HEK293 (cell line): ENCODE measurements at regions not wholly inside any gene's neighbourhood (a gene's known extent, or its start where the extent isn't known, plus 50 kb on each side); places are given as distances from the start of the nearest gene placed in this dataset.

Experiments used
- CTCF ChIA-PET: fragments of 350-600 bp; formaldehyde crosslinking; extraction: SDS; loops from one replicate; lab custom pipeline; 2021; ENCODE audit warnings: antibody characterized with exemption; lab: Yijun Ruan, JAX
- POLR2A ChIA-PET: fragments of 300-600 bp; formaldehyde crosslinking; extraction: SDS; loops from one replicate; lab custom pipeline; 2020; ENCODE audit warnings: antibody characterized with exemption, inconsistent platforms; lab: Yijun Ruan, JAX
- H3K27ac ChIP-seq: fragments of 200-500 bp; sonication (Bioruptor generic); 2 replicates; pipeline ENCODE4 v1.5.1; 2014; ENCODE audit warnings: low read depth, low read length, control low read depth, inconsistent platforms; ENCODE audit errors: extremely low read depth
- H3K36me3 ChIP-seq, 2 experiments: fragments of 200-500 bp in 1 of 2; sonication (Bioruptor generic) in 1 of 2; 1 replicate in 1 of 2; 2 replicates in 1 of 2; pipeline ENCODE4 v1.5.1; 2014 to 2017; ENCODE audit warnings: inconsistent platforms in 2 of 2, low read length in 2 of 2; ENCODE audit not compliant: control insufficient read depth in 2 of 2, insufficient read depth in 1 of 2
- H3K4me1 ChIP-seq: fragments of 200-500 bp; sonication (Bioruptor generic); 2 replicates; pipeline ENCODE4 v1.5.1; 2014; ENCODE audit warnings: mild to moderate bottlenecking, low read length, inconsistent platforms; ENCODE audit not compliant: control insufficient read depth, insufficient read depth
- H3K4me3 ChIP-seq: 2 replicates; pipeline ENCODE4 v1.5.1; 2011; ENCODE audit warnings: low read depth, mild to moderate bottlenecking, control low read depth, low read length, moderate library complexity
- H3K9me3 ChIP-seq: fragments of 200-500 bp; sonication (Bioruptor generic); 2 replicates; pipeline ENCODE4 v1.5.1; 2014; ENCODE audit warnings: low read depth, low read length, inconsistent platforms; ENCODE audit not compliant: control insufficient read depth, insufficient read depth
- FEZF1 ChIP-seq: fragments of 450-650 bp; formaldehyde crosslinking; IDR thresholded peaks from 2 replicates; pipeline ENCODE4 v1.5.1; 2016; ENCODE audit warnings: missing biosample characterization, missing genetic modification characterization
- KLF9 ChIP-seq: fragments of 450-650 bp; formaldehyde crosslinking; IDR thresholded peaks from 2 replicates; pipeline ENCODE4 v1.5.1; 2016; ENCODE audit warnings: missing biosample characterization, missing genetic modification characterization, low read depth
- REPIN1 ChIP-seq: fragments of 450-650 bp; formaldehyde crosslinking; IDR thresholded peaks from 2 replicates; pipeline ENCODE4 v1.5.1; 2017; ENCODE audit warnings: missing biosample characterization, missing genetic modification characterization, low read depth
- SCRT1 ChIP-seq: fragments of 450-650 bp; formaldehyde crosslinking; IDR thresholded peaks from 2 replicates; pipeline ENCODE4 v1.5.1; 2016; ENCODE audit warnings: missing biosample characterization, missing genetic modification characterization, borderline replicate concordance
- TCF7L2 ChIP-seq: IDR thresholded peaks from 2 replicates; pipeline ENCODE4 v1.6.1; 2011; ENCODE audit warnings: low read depth, mild to moderate bottlenecking, inconsistent platforms, low read length, moderate library complexity, borderline replicate concordance
- TRIM28 ChIP-seq: IDR thresholded peaks from 2 replicates; pipeline ENCODE4 v1.6.1; 2011; ENCODE audit warnings: low read length, control low read depth, borderline replicate concordance
- ZBTB21 ChIP-seq: fragments of 450-650 bp; formaldehyde crosslinking; IDR thresholded peaks from 2 replicates; pipeline ENCODE4 v1.5.1; 2017; ENCODE audit warnings: missing biosample characterization, missing genetic modification characterization
- ZFHX2 ChIP-seq: fragments of 450-650 bp; formaldehyde crosslinking; conservative IDR thresholded peaks from 2 replicates; pipeline ENCODE4 v1.5.1; 2016; ENCODE audit warnings: missing biosample characterization, missing genetic modification characterization
- ZNF155 ChIP-seq: fragments of 450-650 bp; formaldehyde crosslinking; IDR thresholded peaks from 2 replicates; pipeline ENCODE4 v1.5.1; 2016; ENCODE audit warnings: missing biosample characterization, missing genetic modification characterization
- ZNF175 ChIP-seq: fragments of 450-650 bp; formaldehyde crosslinking; IDR thresholded peaks from 2 replicates; pipeline ENCODE4 v1.5.1; 2016; ENCODE audit warnings: missing biosample characterization, missing genetic modification characterization
- ZNF221 ChIP-seq: fragments of 450-650 bp; formaldehyde crosslinking; IDR thresholded peaks from 2 replicates; pipeline ENCODE4 v1.5.1; 2017; ENCODE audit warnings: missing biosample characterization, missing genetic modification characterization, borderline replicate concordance
- ZNF23 ChIP-seq: fragments of 450-650 bp; formaldehyde crosslinking; IDR thresholded peaks from 2 replicates; pipeline ENCODE4 v1.5.1; 2016; ENCODE audit warnings: missing biosample characterization, missing genetic modification characterization, borderline replicate concordance
- ZNF311 ChIP-seq: fragments of 450-650 bp; formaldehyde crosslinking; IDR thresholded peaks from 2 replicates; pipeline ENCODE4 v1.5.1; 2017; ENCODE audit warnings: missing biosample characterization, missing genetic modification characterization, borderline replicate concordance
- ZNF416 ChIP-seq: fragments of 450-650 bp; formaldehyde crosslinking; IDR thresholded peaks from 2 replicates; pipeline ENCODE4 v1.5.1; 2016; ENCODE audit warnings: missing biosample characterization, missing genetic modification characterization
- ZNF473 ChIP-seq: fragments of 450-650 bp; formaldehyde crosslinking; IDR thresholded peaks from 2 replicates; pipeline ENCODE4 v1.5.1; 2017; ENCODE audit warnings: missing biosample characterization, missing genetic modification characterization
- ZNF48 ChIP-seq: fragments of 450-650 bp; formaldehyde crosslinking; IDR thresholded peaks from 2 replicates; pipeline ENCODE4 v1.5.1; 2016; ENCODE audit warnings: missing biosample characterization, missing genetic modification characterization
- ZNF501 ChIP-seq: fragments of 450-650 bp; formaldehyde crosslinking; IDR thresholded peaks from 2 replicates; pipeline ENCODE4 v1.5.1; 2016; ENCODE audit warnings: missing biosample characterization, missing genetic modification characterization
- ZNF518A ChIP-seq: fragments of 450-650 bp; formaldehyde crosslinking; conservative IDR thresholded peaks from 2 replicates; pipeline ENCODE4 v1.5.1; 2016; ENCODE audit warnings: low read depth, missing biosample characterization, missing genetic modification characterization
- ZNF544 ChIP-seq: fragments of 450-650 bp; formaldehyde crosslinking; IDR thresholded peaks from 2 replicates; pipeline ENCODE4 v1.5.0; 2017; ENCODE audit warnings: missing biosample characterization, missing genetic modification characterization
- ZNF549 ChIP-seq: fragments of 450-650 bp; IDR thresholded peaks from 2 replicates; pipeline ENCODE4 v1.5.1; 2018; ENCODE audit warnings: missing biosample characterization, missing genetic modification characterization, mild to moderate bottlenecking, inconsistent platforms, moderate library complexity
- ZNF621 ChIP-seq: fragments of 450-650 bp; formaldehyde crosslinking; IDR thresholded peaks from 2 replicates; pipeline ENCODE4 v1.5.1; 2017; ENCODE audit warnings: missing biosample characterization, missing genetic modification characterization
- ZNF707 ChIP-seq: fragments of 450-650 bp; formaldehyde crosslinking; IDR thresholded peaks from 2 replicates; pipeline ENCODE4 v1.5.1; 2016; ENCODE audit warnings: missing biosample characterization, missing genetic modification characterization
- ZNF76 ChIP-seq: fragments of 450-650 bp; formaldehyde crosslinking; IDR thresholded peaks from 2 replicates; pipeline ENCODE4; 2016; ENCODE audit warnings: low read depth, missing biosample characterization, missing genetic modification characterization, borderline replicate concordance
- ZSCAN23 ChIP-seq: fragments of 450-650 bp; formaldehyde crosslinking; IDR thresholded peaks from 2 replicates; pipeline ENCODE4 v1.5.1; 2016; ENCODE audit warnings: missing biosample characterization, missing genetic modification characterization
- TF ChIP-seq, protein P1 (sequence below): fragments of 450-650 bp; formaldehyde crosslinking; IDR thresholded peaks from 2 replicates; pipeline ENCODE4 v1.5.0; 2017; ENCODE audit warnings: missing biosample characterization, missing genetic modification characterization, borderline replicate concordance
- TF ChIP-seq, protein P2 (sequence below): fragments of 450-650 bp; formaldehyde crosslinking; IDR thresholded peaks from 2 replicates; pipeline ENCODE4 v1.5.1; 2016; ENCODE audit warnings: missing biosample characterization, missing genetic modification characterization, low read depth
- TF ChIP-seq, protein P3 (sequence below): fragments of 450-650 bp; formaldehyde crosslinking; IDR thresholded peaks from 2 replicates; pipeline ENCODE4 v1.5.1; 2016; ENCODE audit warnings: missing biosample characterization, missing genetic modification characterization

DNA sequence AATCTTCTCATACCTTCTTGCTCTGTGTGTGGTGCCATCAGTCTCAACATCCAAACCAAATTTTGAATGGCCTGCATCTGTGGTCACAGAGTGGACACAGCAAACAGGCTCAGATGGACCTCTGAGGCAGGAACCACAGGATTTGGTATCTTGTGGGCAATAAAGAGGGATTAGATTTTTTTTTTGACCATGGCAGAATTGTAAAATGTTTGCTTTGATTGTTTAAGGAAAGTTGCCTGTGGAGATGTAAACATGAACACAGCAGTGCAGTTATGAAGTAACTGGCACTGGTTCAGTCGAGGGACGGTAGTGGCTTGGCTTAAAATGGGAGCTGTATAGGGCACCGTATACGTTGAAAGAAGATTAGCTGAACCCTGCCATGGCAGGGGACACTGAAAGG is 464.7 kb downstream of the SH2D4B start:
- Histone ChIP-seq H3K9me3 (no peaks in the 10 kb centered on the region), H3K27ac (no peak overlapping the region), H3K4me1 (no peaks in the 10 kb centered on the region), H3K4me3 (no peak overlapping the region), H3K36me3 (no peaks in the 10 kb centered on the region)
- CTCF ChIA-PET: no interaction called here
- TF ChIP-seq, protein P1, sequence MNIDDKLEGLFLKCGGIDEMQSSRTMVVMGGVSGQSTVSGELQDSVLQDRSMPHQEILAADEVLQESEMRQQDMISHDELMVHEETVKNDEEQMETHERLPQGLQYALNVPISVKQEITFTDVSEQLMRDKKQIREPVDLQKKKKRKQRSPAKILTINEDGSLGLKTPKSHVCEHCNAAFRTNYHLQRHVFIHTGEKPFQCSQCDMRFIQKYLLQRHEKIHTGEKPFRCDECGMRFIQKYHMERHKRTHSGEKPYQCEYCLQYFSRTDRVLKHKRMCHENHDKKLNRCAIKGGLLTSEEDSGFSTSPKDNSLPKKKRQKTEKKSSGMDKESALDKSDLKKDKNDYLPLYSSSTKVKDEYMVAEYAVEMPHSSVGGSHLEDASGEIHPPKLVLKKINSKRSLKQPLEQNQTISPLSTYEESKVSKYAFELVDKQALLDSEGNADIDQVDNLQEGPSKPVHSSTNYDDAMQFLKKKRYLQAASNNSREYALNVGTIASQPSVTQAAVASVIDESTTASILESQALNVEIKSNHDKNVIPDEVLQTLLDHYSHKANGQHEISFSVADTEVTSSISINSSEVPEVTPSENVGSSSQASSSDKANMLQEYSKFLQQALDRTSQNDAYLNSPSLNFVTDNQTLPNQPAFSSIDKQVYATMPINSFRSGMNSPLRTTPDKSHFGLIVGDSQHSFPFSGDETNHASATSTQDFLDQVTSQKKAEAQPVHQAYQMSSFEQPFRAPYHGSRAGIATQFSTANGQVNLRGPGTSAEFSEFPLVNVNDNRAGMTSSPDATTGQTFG (tag by site-specific recombination): no peak
- TF ChIP-seq ZNF48 (tag by site-specific recombination) (no peak), ZNF518A (no peak), ZNF621 (tag by site-specific recombination) (no peak), REPIN1 (no peak), ZBTB21 (tag by site-specific recombination) (no peak), FEZF1 (no peak), ZSCAN23 (no peak), TCF7L2 (no peak), KLF9 (tag by site-specific recombination) (no peak), ZNF155 (tag by site-specific recombination) (no peak), ZNF23 (tag by site-specific recombination) (no peak)
- TF ChIP-seq, protein P2, sequence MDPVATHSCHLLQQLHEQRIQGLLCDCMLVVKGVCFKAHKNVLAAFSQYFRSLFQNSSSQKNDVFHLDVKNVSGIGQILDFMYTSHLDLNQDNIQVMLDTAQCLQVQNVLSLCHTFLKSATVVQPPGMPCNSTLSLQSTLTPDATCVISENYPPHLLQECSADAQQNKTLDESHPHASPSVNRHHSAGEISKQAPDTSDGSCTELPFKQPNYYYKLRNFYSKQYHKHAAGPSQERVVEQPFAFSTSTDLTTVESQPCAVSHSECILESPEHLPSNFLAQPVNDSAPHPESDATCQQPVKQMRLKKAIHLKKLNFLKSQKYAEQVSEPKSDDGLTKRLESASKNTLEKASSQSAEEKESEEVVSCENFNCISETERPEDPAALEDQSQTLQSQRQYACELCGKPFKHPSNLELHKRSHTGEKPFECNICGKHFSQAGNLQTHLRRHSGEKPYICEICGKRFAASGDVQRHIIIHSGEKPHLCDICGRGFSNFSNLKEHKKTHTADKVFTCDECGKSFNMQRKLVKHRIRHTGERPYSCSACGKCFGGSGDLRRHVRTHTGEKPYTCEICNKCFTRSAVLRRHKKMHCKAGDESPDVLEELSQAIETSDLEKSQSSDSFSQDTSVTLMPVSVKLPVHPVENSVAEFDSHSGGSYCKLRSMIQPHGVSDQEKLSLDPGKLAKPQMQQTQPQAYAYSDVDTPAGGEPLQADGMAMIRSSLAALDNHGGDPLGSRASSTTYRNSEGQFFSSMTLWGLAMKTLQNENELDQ (tag by site-specific recombination): no peak
- POLR2A ChIA-PET: no interaction called here

GRCh38 chr10:81007872-81008271 is 470.2 kb downstream of the SH2D4B start:
- no peaks in the 10 kb centered on the region for H3K36me3 ChIP-seq
- H3K4me1 ChIP-seq: no peaks in the 10 kb centered on the region
- no peak for TF ChIP-seq ZNF549 (tag by site-specific recombination)
- no peak for TF ChIP-seq ZNF221
- no peak for TF ChIP-seq TRIM28
- no peak for TF ChIP-seq SCRT1 (tag by site-specific recombination)
- no peak for TF ChIP-seq ZNF707
- no peak for TF ChIP-seq ZNF76
- TF ChIP-seq ZNF311: no peak
- TF ChIP-seq ZNF473 (tag by site-specific recombination): no peak
- no peak for TF ChIP-seq ZNF175 (tag by site-specific recombination)
- no peak for TF ChIP-seq ZFHX2 (tag by site-specific recombination)
- no peak for TF ChIP-seq ZNF501 (tag by site-specific recombination)
- TF ChIP-seq ZNF544: no peak
- TF ChIP-seq, protein P3, sequence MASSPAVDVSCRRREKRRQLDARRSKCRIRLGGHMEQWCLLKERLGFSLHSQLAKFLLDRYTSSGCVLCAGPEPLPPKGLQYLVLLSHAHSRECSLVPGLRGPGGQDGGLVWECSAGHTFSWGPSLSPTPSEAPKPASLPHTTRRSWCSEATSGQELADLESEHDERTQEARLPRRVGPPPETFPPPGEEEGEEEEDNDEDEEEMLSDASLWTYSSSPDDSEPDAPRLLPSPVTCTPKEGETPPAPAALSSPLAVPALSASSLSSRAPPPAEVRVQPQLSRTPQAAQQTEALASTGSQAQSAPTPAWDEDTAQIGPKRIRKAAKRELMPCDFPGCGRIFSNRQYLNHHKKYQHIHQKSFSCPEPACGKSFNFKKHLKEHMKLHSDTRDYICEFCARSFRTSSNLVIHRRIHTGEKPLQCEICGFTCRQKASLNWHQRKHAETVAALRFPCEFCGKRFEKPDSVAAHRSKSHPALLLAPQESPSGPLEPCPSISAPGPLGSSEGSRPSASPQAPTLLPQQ (tag by site-specific recombination): no peak
- TF ChIP-seq ZNF416: no peak
- no peak for TF ChIP-seq ZNF48 (tag by site-specific recombination)
- H3K9me3 ChIP-seq: no peaks in the 10 kb centered on the region
- POLR2A ChIA-PET: no interaction called here
- H3K4me3 ChIP-seq: no peak overlapping the region
- H3K27ac ChIP-seq: no peak overlapping the region
- CTCF ChIA-PET: interaction anchor here (0.6 kb wide), 1 partner anchor 656 kb away, joined by 3 read pairs; no protein-coding TSS in a partner anchor
